ENCODE measurements at regions not wholly inside any gene's neighbourhood (a gene's known extent, or its start where the extent isn't known, plus 50 kb on each side); places are given as distances from the start of the nearest gene placed in this dataset.

GRCh38 chr1:216904471-216904870 lies 181.2 kb upstream of the ESRRG start:
- H3K27me3 ChIP-seq (ENCODE audit: control insufficient read depth in 4 of 4, insufficient read depth in 4 of 4, low read length in 3 of 4), result no peaks in the 10 kb centered on the region
- WGBS, result 28% methylated on average over 7 of the region's 7 CpGs
- H3K4me3 ChIP-seq (ENCODE audit: low read depth in 1 of 3, low read length in 3 of 3), result no peak overlapping the region
- H3K9me3 ChIP-seq (ENCODE audit: control insufficient read depth in 4 of 4, low read length in 3 of 4), result no peaks in the 10 kb centered on the region
- H3K36me3 ChIP-seq (ENCODE audit: control insufficient read depth in 4 of 4, insufficient read depth in 3 of 4, low read depth in 1 of 4, low read length in 3 of 4), result no peaks in the 10 kb centered on the region
- no peak for DNase-seq (ENCODE audit: low spot score)
- no peak overlapping the region for H3K9ac ChIP-seq (ENCODE audit: low read depth in 1 of 2, low read length in 2 of 2)
- no peaks in the 10 kb centered on the region for H3K4me1 ChIP-seq (ENCODE audit: control insufficient read depth in 4 of 4, insufficient read depth in 4 of 4, low read length in 3 of 4)
- H3K27ac ChIP-seq (ENCODE audit: low read depth in 1 of 2, low read length in 2 of 2), result no peak overlapping the region
- TF ChIP-seq EGR1 (IDR thresholded peaks at IDR 0.05; ENCODE audit: low read depth in 2 of 2), result no peak
- no peak for TF ChIP-seq GABPA (IDR thresholded peaks at IDR 0.05 in 1 of 2, conservative IDR thresholded peaks at IDR 0.05 in 1 of 2)
- TF ChIP-seq FOXA1 (IDR thresholded peaks at IDR 0.05), result no peak
- no peak for TF ChIP-seq NR2F2 (IDR thresholded peaks at IDR 0.05)
- no peak for TF ChIP-seq RAD21 (IDR thresholded peaks at IDR 0.05)
- no peak for TF ChIP-seq HNF4A (conservative IDR thresholded peaks at IDR 0.05)
- no peak for TF ChIP-seq ZBTB33 (IDR thresholded peaks at IDR 0.05)
- TF ChIP-seq RXRA (IDR thresholded peaks at IDR 0.05), result no peak
- no peak for TF ChIP-seq JUND (IDR thresholded peaks at IDR 0.05)
- TF ChIP-seq REST (IDR thresholded peaks at IDR 0.05), result no peak
- TF ChIP-seq HNF4G (IDR thresholded peaks at IDR 0.05), result no peak

GRCh38 chr1:216903382-216903740 lies 180.1 kb upstream of the ESRRG start:
- TF ChIP-seq ZBTB33 (IDR thresholded peaks at IDR 0.05) (no peak), FOXA1 (IDR thresholded peaks at IDR 0.05) (no peak), RXRA (IDR thresholded peaks at IDR 0.05) (no peak), GABPA (IDR thresholded peaks at IDR 0.05 in 1 of 2, conservative IDR thresholded peaks at IDR 0.05 in 1 of 2) (no peak), HNF4G (IDR thresholded peaks at IDR 0.05) (no peak), MAX (IDR thresholded peaks at IDR 0.05) (no peak), RAD21 (IDR thresholded peaks at IDR 0.05) (no peak), ATF3 (IDR thresholded peaks at IDR 0.05) (no peak), TAF1 (conservative IDR thresholded peaks at IDR 0.05) (no peak), REST (IDR thresholded peaks at IDR 0.05) (no peak), SP1 (IDR thresholded peaks at IDR 0.05) (no peak), JUND (IDR thresholded peaks at IDR 0.05) (no peak), EGR1 (IDR thresholded peaks at IDR 0.05; ENCODE audit: low read depth in 2 of 2) (no peak), CTCF (IDR thresholded peaks at IDR 0.05; ENCODE audit: low read depth, low read length, missing input control) (no peak), HNF4A (conservative IDR thresholded peaks at IDR 0.05) (no peak)
- Histone ChIP-seq H3K9ac (ENCODE audit: low read depth in 1 of 2, low read length in 2 of 2) (no peak overlapping the region), H3K27me3 (ENCODE audit: control insufficient read depth in 4 of 4, insufficient read depth in 4 of 4, low read length in 3 of 4) (no peaks in the 10 kb centered on the region), H3K9me3 (ENCODE audit: control insufficient read depth in 4 of 4, low read length in 3 of 4) (no peaks in the 10 kb centered on the region), H3K4me1 (ENCODE audit: control insufficient read depth in 4 of 4, insufficient read depth in 4 of 4, low read length in 3 of 4) (no peaks in the 10 kb centered on the region), H3K36me3 (ENCODE audit: control insufficient read depth in 4 of 4, insufficient read depth in 3 of 4, low read depth in 1 of 4, low read length in 3 of 4) (no peaks in the 10 kb centered on the region), H3K4me3 (ENCODE audit: low read depth in 1 of 3, low read length in 3 of 3) (no peak overlapping the region), H3K27ac (ENCODE audit: low read depth in 1 of 2, low read length in 2 of 2) (no peak overlapping the region)
- DNase-seq (ENCODE audit: low spot score), result no peak
- WGBS, result 56% methylated on average over 2 of the region's 2 CpGs
